KMS-11 (cell line): ENCODE measurements at regions not wholly inside any gene's neighbourhood (a gene's known extent, or its start where the extent isn't known, plus 50 kb on each side); places are given as distances from the start of the nearest gene placed in this dataset.

Experiments used
- H2AFZ ChIP-seq: fragments of 200-600 bp; sonication (generic); 2 replicates; pipeline ENCODE4 v1.6.1; 2016; ENCODE audit warnings: antibody characterized with exemption, mixed run types, low read depth
- H3K27ac ChIP-seq: fragments of 200-600 bp; sonication (generic); 2 replicates; pipeline ENCODE4 v1.6.1; 2016; ENCODE audit warnings: mild to moderate bottlenecking, mixed run types
- H3K27me3 ChIP-seq: fragments of 200-600 bp; sonication (generic); 2 replicates; pipeline ENCODE4 v1.6.1; 2017; ENCODE audit warnings: mild to moderate bottlenecking, low read depth, mixed run types, moderate library complexity; ENCODE audit not compliant: insufficient read depth
- H3K36me3 ChIP-seq: fragments of 200-600 bp; sonication (generic); 2 replicates; pipeline ENCODE4 v1.6.1; 2017; ENCODE audit warnings: mild to moderate bottlenecking, mixed run types; ENCODE audit not compliant: insufficient read depth
- H3K4me1 ChIP-seq: fragments of 200-600 bp; sonication (generic); 2 replicates; pipeline ENCODE4 v1.6.1; 2016; ENCODE audit warnings: mild to moderate bottlenecking, low read depth, mixed run types; ENCODE audit not compliant: poor library complexity, severe bottlenecking
- H3K4me2 ChIP-seq: fragments of 200-600 bp; sonication (generic); 2 replicates; pipeline ENCODE4 v1.7.0; 2016; ENCODE audit warnings: mild to moderate bottlenecking, mixed run types
- H3K4me3 ChIP-seq: fragments of 200-600 bp; sonication (generic); IDR thresholded peaks from 2 replicates; pipeline ENCODE4 v1.6.1; 2017; ENCODE audit warnings: low read depth, low read length, mixed read lengths; ENCODE audit not compliant: insufficient read depth
- H3K79me2 ChIP-seq: fragments of 200-600 bp; sonication (generic); 2 replicates; pipeline ENCODE4 v1.6.1; 2016; ENCODE audit warnings: low read depth, mixed run types; ENCODE audit not compliant: insufficient read depth
- H3K9ac ChIP-seq: fragments of 200-600 bp; sonication (generic); 2 replicates; pipeline ENCODE4 v1.6.1; 2016; ENCODE audit warnings: mild to moderate bottlenecking, mixed run types
- H4K20me1 ChIP-seq: fragments of 200-600 bp; sonication (generic); 2 replicates; pipeline ENCODE4 v1.6.1; 2016; ENCODE audit warnings: mild to moderate bottlenecking, mixed run types; ENCODE audit not compliant: insufficient read depth
- CTCF ChIP-seq: fragments of 200-600 bp; sonication (generic); conservative IDR thresholded peaks from 2 replicates; pipeline ENCODE4 v1.6.1; 2017; ENCODE audit warnings: low read depth, mild to moderate bottlenecking, antibody characterized with exemption, low read length, moderate library complexity, mixed read lengths

- TF ChIP-seq CTCF, result no peak
- H3K4me3 ChIP-seq, result no peak overlapping the region
- H4K20me1 ChIP-seq, result no peaks in the 10 kb centered on the region
- H3K9ac ChIP-seq, result no peak overlapping the region
- H3K27me3 ChIP-seq, result no peaks in the 10 kb centered on the region
- H3K36me3 ChIP-seq, result no peaks in the 10 kb centered on the region
- no peaks in the 10 kb centered on the region for H3K4me1 ChIP-seq
- no peak overlapping the region for H3K27ac ChIP-seq
- H2AFZ ChIP-seq, result no peak overlapping the region
- no peak overlapping the region for H3K4me2 ChIP-seq
- no peaks in the 10 kb centered on the region for H3K79me2 ChIP-seq
Observed at GRCh38 chr21:28639737-28640136, 352.9 kb downstream of the LTN1 start.

GRCh38 chr21:28636752-28637691, 355.7 kb downstream of the LTN1 start:
- Histone ChIP-seq H3K4me1 (no peaks in the 10 kb centered on the region), H3K36me3 (no peaks in the 10 kb centered on the region), H3K27me3 (no peaks in the 10 kb centered on the region), H2AFZ (no peak overlapping the region), H3K9ac (no peak overlapping the region), H4K20me1 (no peaks in the 10 kb centered on the region), H3K27ac (no peak overlapping the region), H3K4me3 (no peak overlapping the region), H3K4me2 (no peak overlapping the region), H3K79me2 (no peaks in the 10 kb centered on the region)
- no peak for TF ChIP-seq CTCF

GRCh38 chr21:28635541-28635940, 357.1 kb downstream of the LTN1 start:
- H3K4me3 ChIP-seq, result no peak overlapping the region
- no peaks in the 10 kb centered on the region for H4K20me1 ChIP-seq
- no peak overlapping the region for H3K9ac ChIP-seq
- no peaks in the 10 kb centered on the region for H3K27me3 ChIP-seq
- no peak for TF ChIP-seq CTCF
- no peak overlapping the region for H3K27ac ChIP-seq
- H3K36me3 ChIP-seq, result no peaks in the 10 kb centered on the region
- no peak overlapping the region for H3K4me2 ChIP-seq
- H2AFZ ChIP-seq, result no peak overlapping the region
- H3K79me2 ChIP-seq, result no peaks in the 10 kb centered on the region
- no peaks in the 10 kb centered on the region for H3K4me1 ChIP-seq

- Histone ChIP-seq H3K79me2 (no peaks in the 10 kb centered on the region), H3K4me3 (no peak overlapping the region), H2AFZ (no peak overlapping the region), H3K9ac (no peak overlapping the region), H3K36me3 (no peaks in the 10 kb centered on the region), H4K20me1 (no peaks in the 10 kb centered on the region), H3K27me3 (no peaks in the 10 kb centered on the region), H3K27ac (no peak overlapping the region), H3K4me1 (no peaks in the 10 kb centered on the region), H3K4me2 (no peak overlapping the region)
- no peak for TF ChIP-seq CTCF
Observed at GRCh38 chr21:28633839-28634555, 358.7 kb downstream of the LTN1 start.
